ENCODE measurements at regions not wholly inside any gene's neighbourhood (a gene's known extent, or its start where the extent isn't known, plus 50 kb on each side); places are given as distances from the start of the nearest gene placed in this dataset.

GRCh38 chr5:2187687-2188086 lies 305.0 kb upstream of the IRX4 start:
- TF ChIP-seq, protein P1, sequence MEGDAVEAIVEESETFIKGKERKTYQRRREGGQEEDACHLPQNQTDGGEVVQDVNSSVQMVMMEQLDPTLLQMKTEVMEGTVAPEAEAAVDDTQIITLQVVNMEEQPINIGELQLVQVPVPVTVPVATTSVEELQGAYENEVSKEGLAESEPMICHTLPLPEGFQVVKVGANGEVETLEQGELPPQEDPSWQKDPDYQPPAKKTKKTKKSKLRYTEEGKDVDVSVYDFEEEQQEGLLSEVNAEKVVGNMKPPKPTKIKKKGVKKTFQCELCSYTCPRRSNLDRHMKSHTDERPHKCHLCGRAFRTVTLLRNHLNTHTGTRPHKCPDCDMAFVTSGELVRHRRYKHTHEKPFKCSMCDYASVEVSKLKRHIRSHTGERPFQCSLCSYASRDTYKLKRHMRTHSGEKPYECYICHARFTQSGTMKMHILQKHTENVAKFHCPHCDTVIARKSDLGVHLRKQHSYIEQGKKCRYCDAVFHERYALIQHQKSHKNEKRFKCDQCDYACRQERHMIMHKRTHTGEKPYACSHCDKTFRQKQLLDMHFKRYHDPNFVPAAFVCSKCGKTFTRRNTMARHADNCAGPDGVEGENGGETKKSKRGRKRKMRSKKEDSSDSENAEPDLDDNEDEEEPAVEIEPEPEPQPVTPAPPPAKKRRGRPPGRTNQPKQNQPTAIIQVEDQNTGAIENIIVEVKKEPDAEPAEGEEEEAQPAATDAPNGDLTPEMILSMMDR (IDR thresholded peaks at IDR 0.05) = no peak
- no peak for TF ChIP-seq EZH2phosphoT487 (IDR thresholded peaks at IDR 0.05)
- no peak for TF ChIP-seq EZH2 (IDR thresholded peaks at IDR 0.05)

All from neural progenitor cell (in vitro differentiated cells).